Gastroesophageal sphincter (tissue), 3 donors: ENCODE measurements at regions not wholly inside any gene's neighbourhood (a gene's known extent, or its start where the extent isn't known, plus 50 kb on each side); places are given as distances from the start of the nearest gene placed in this dataset.

Source experiments
- CTCF ChIP-seq, 4 experiments: fragments of 200-600 bp in 2 of 4; fragments of 450-650 bp in 2 of 4; sonication (generic) in 1 of 4; IDR thresholded peaks; one replicate each; pipeline ENCODE4 v1.5.1; 2017 to 2019; ENCODE audit warnings: antibody characterized with exemption in 4 of 4, mild to moderate bottlenecking in 2 of 4, moderate library complexity in 2 of 4
- EP300 ChIP-seq: sonication (generic); formaldehyde crosslinking; IDR thresholded peaks from one replicate; pipeline ENCODE4 v1.6.1; 2017; ENCODE audit warnings: antibody characterized with exemption, mild to moderate bottlenecking
- POLR2A ChIP-seq, 2 donors: fragments of 450-650 bp; IDR thresholded peaks; one replicate each; pipeline ENCODE4 v1.6.1; 2017; ENCODE audit warnings: antibody characterized with exemption in 2 of 2, mild to moderate bottlenecking in 2 of 2, moderate library complexity in 1 of 2
- POLR2AphosphoS5 ChIP-seq: sonication (generic); formaldehyde crosslinking; IDR thresholded peaks from one replicate; pipeline ENCODE4 v1.6.1; 2017; ENCODE audit warnings: antibody characterized with exemption

- TF ChIP-seq CTCF (IDR thresholded peaks at IDR 0.05) (no peak), POLR2AphosphoS5 (no peak), POLR2A (IDR thresholded peaks at IDR 0.05) (no peak), EP300 (no peak)
These were observed 60.1 kb upstream of the E2F3 start for GRCh38 chr6:20341564-20341963.
